ENCODE measurements at regions not wholly inside any gene's neighbourhood (a gene's known extent, or its start where the extent isn't known, plus 50 kb on each side); places are given as distances from the start of the nearest gene placed in this dataset.

DNA sequence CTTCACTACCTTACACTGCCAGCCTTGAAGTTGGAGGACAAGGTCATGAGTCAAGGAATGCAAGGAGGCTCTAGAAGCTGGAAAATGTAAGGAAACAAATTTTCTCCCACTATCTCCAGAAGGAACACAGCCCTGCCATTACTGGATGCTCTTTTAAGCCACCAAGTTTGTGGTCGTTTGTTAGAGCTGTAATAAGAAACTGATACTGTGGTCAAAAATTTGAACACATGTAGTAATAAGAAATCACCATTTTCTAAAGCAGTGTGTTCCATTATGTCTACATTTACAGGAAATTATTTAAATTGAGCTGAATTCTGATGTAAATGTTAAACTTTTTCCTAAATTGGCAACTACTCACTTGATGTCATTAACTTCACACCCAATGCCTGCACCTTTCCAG is 729.0 kb downstream of the KCNJ3 start:
- no peak overlapping the region for H3K18ac ChIP-seq (ENCODE audit: low read depth in 1 of 2, low read length in 2 of 2)
- H3K9me3 ChIP-seq (ENCODE audit: control insufficient read depth, low read length) = peaks cover under 1% of the 10 kb centered on the region
- no peak overlapping the region for H4K8ac ChIP-seq (ENCODE audit: low read length)
- no peak overlapping the region for H3K4ac ChIP-seq (ENCODE audit: low read depth in 1 of 2, low read length in 2 of 2)
- no peak overlapping the region for H3K4me3 ChIP-seq (ENCODE audit: insufficient read depth in 1 of 2, low read depth in 1 of 2, low read length in 2 of 2)
- H3K4me2 ChIP-seq (ENCODE audit: low read length, poor library complexity, severe bottlenecking) = no peak overlapping the region
- no peaks in the 10 kb centered on the region for H3K27me3 ChIP-seq (ENCODE audit: control insufficient read depth in 1 of 2, insufficient read depth in 1 of 2, low read length in 2 of 2)
- no peaks in the 10 kb centered on the region for H3K36me3 ChIP-seq (ENCODE audit: control insufficient read depth in 1 of 2, insufficient read depth in 2 of 2, low read depth in 1 of 2, low read length in 2 of 2)
- no peak overlapping the region for H3K27ac ChIP-seq (ENCODE audit: low read length, poor library complexity, severe bottlenecking)
- no peak overlapping the region for H2BK120ac ChIP-seq (ENCODE audit: low read depth, low read length)
- no peak overlapping the region for H2BK5ac ChIP-seq (ENCODE audit: low read depth, low read length, poor library complexity, severe bottlenecking)
- H2AFZ ChIP-seq (ENCODE audit: low read depth, low read length) = no peak overlapping the region
- no peaks in the 10 kb centered on the region for H3K79me1 ChIP-seq (replicated peaks; ENCODE audit: low read length, poor library complexity, severe bottlenecking)
- H4K91ac ChIP-seq (ENCODE audit: low read length) = no peak overlapping the region
- WGBS = no CpG with 5 or more reads among the region's 1 CpG
- no peaks in the 10 kb centered on the region for H3K4me1 ChIP-seq (ENCODE audit: control insufficient read depth, insufficient read depth, low read depth, low read length)
- H2BK12ac ChIP-seq (ENCODE audit: low read length in 2 of 2) = no peak overlapping the region
- no peak overlapping the region for H2BK15ac ChIP-seq (ENCODE audit: low read depth, poor library complexity, severe bottlenecking)
- no peak overlapping the region for H3K23ac ChIP-seq (ENCODE audit: low read length in 2 of 2)
- H3K14ac ChIP-seq (ENCODE audit: low read length in 2 of 2) = no peak overlapping the region
- H3K9ac ChIP-seq (ENCODE audit: low read length) = no peak overlapping the region
- H2AK5ac ChIP-seq (ENCODE audit: low read length, severe bottlenecking) = no peak overlapping the region
- no peak for DNase-seq

DNA sequence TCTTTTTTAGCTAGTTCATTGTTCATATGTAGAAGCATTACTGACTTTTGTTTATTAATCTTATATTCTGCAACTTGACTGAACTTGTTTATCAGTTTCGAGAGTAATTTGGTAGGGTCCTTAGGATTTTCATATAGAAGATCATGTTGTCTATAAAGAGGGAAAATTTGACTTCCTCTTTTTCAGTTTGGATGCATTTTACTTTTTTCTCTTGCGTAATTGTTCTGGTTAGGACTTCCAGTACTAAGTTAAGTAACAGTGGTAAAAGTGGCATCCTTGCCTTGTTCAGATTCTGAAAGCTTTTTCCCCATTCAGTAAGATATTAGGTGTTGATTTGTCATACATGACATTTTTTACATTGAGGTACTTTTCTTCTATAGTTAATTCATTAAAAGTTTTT is 726.0 kb downstream of the KCNJ3 start:
- Histone ChIP-seq H3K23ac (ENCODE audit: low read length in 2 of 2) (no peak overlapping the region), H3K4ac (ENCODE audit: low read depth in 1 of 2, low read length in 2 of 2) (no peak overlapping the region), H3K27ac (ENCODE audit: low read length, poor library complexity, severe bottlenecking) (no peak overlapping the region), H2AK5ac (ENCODE audit: low read length, severe bottlenecking) (no peak overlapping the region), H2BK15ac (ENCODE audit: low read depth, poor library complexity, severe bottlenecking) (no peak overlapping the region), H3K14ac (ENCODE audit: low read length in 2 of 2) (no peak overlapping the region), H4K91ac (ENCODE audit: low read length) (no peak overlapping the region), H3K18ac (ENCODE audit: low read depth in 1 of 2, low read length in 2 of 2) (no peak overlapping the region), H2BK5ac (ENCODE audit: low read depth, low read length, poor library complexity, severe bottlenecking) (no peak overlapping the region), H3K9me3 (ENCODE audit: control insufficient read depth, low read length) (no peaks in the 10 kb centered on the region), H4K8ac (ENCODE audit: low read length) (no peak overlapping the region), H3K4me1 (ENCODE audit: control insufficient read depth, insufficient read depth, low read depth, low read length) (no peaks in the 10 kb centered on the region), H3K79me1 (replicated peaks; ENCODE audit: low read length, poor library complexity, severe bottlenecking) (no peaks in the 10 kb centered on the region), H3K4me3 (ENCODE audit: insufficient read depth in 1 of 2, low read depth in 1 of 2, low read length in 2 of 2) (no peak overlapping the region), H2BK120ac (ENCODE audit: low read depth, low read length) (no peak overlapping the region), H3K4me2 (ENCODE audit: low read length, poor library complexity, severe bottlenecking) (no peak overlapping the region), H3K36me3 (ENCODE audit: control insufficient read depth in 1 of 2, insufficient read depth in 2 of 2, low read depth in 1 of 2, low read length in 2 of 2) (no peaks in the 10 kb centered on the region), H2AFZ (ENCODE audit: low read depth, low read length) (no peak overlapping the region), H3K9ac (ENCODE audit: low read length) (no peak overlapping the region), H2BK12ac (ENCODE audit: low read length in 2 of 2) (no peak overlapping the region), H3K27me3 (ENCODE audit: control insufficient read depth in 1 of 2, insufficient read depth in 1 of 2, low read length in 2 of 2) (no peaks in the 10 kb centered on the region)
- WGBS = 51% methylated on average over 2 of the region's 2 CpGs
- no peak for DNase-seq

DNA sequence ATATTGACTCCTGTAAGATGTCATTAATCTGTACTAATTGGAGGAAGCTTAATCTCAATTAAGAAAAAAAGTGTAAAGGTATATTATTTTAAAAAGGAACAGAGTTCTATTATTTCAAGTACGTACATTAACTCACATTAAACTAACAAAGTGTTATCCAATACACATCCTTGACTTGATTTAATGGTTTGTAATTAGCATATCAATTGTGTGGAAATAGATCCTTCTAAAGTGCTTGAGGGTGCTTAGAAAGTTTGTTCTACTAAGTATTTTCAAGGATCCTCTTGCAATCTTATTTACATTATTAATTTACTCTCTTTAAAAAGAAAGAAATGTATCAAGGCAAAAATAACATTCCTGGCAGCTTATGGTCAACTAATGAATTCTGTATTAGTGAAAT is 720.3 kb downstream of the KCNJ3 start:
- Histone ChIP-seq H2BK15ac (ENCODE audit: low read depth, poor library complexity, severe bottlenecking) (no peak overlapping the region), H2AFZ (ENCODE audit: low read depth, low read length) (no peak overlapping the region), H3K27ac (ENCODE audit: low read length, poor library complexity, severe bottlenecking) (no peak overlapping the region), H2BK120ac (ENCODE audit: low read depth, low read length) (no peak overlapping the region), H4K8ac (ENCODE audit: low read length) (no peak overlapping the region), H3K4me1 (ENCODE audit: control insufficient read depth, insufficient read depth, low read depth, low read length) (no peaks in the 10 kb centered on the region), H3K4me2 (ENCODE audit: low read length, poor library complexity, severe bottlenecking) (no peak overlapping the region), H3K4ac (ENCODE audit: low read depth in 1 of 2, low read length in 2 of 2) (no peak overlapping the region), H2AK5ac (ENCODE audit: low read length, severe bottlenecking) (no peak overlapping the region), H3K4me3 (ENCODE audit: insufficient read depth in 1 of 2, low read depth in 1 of 2, low read length in 2 of 2) (no peak overlapping the region), H4K91ac (ENCODE audit: low read length) (no peak overlapping the region), H3K14ac (ENCODE audit: low read length in 2 of 2) (no peak overlapping the region), H3K9me3 (ENCODE audit: control insufficient read depth, low read length) (peaks cover 10% of the 10 kb centered on the region), H3K23ac (ENCODE audit: low read length in 2 of 2) (no peak overlapping the region), H2BK12ac (ENCODE audit: low read length in 2 of 2) (no peak overlapping the region), H3K18ac (ENCODE audit: low read depth in 1 of 2, low read length in 2 of 2) (no peak overlapping the region), H3K27me3 (ENCODE audit: control insufficient read depth in 1 of 2, insufficient read depth in 1 of 2, low read length in 2 of 2) (no peaks in the 10 kb centered on the region), H3K79me1 (replicated peaks; ENCODE audit: low read length, poor library complexity, severe bottlenecking) (no peaks in the 10 kb centered on the region), H3K36me3 (ENCODE audit: control insufficient read depth in 1 of 2, insufficient read depth in 2 of 2, low read depth in 1 of 2, low read length in 2 of 2) (no peaks in the 10 kb centered on the region), H3K9ac (ENCODE audit: low read length) (no peak overlapping the region), H2BK5ac (ENCODE audit: low read depth, low read length, poor library complexity, severe bottlenecking) (no peak overlapping the region)
- no CpG with 5 or more reads among the region's 1 CpG for WGBS
- no peak for DNase-seq

DNA sequence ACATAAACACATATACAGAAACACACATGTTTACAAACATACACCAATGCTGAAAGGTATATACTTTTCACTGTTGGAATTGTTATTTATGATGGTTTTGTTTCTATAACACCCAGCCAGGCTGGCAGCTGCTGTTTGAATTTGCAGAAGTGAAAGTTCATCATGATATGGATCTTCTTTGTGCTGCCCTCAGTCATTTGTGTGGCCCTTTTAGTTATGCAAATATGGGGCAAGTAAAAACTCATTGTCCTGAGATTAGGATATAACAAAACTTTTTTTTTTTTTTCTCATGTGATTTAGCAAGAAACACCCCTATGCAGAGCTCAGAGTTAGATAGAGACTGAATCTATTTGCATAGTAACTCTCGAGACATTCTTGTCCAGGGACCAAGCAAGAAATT is 714.1 kb downstream of the KCNJ3 start:
- no peak overlapping the region for H2BK5ac ChIP-seq (ENCODE audit: low read depth, low read length, poor library complexity, severe bottlenecking)
- no peak overlapping the region for H2BK12ac ChIP-seq (ENCODE audit: low read length in 2 of 2)
- H3K4me2 ChIP-seq (ENCODE audit: low read length, poor library complexity, severe bottlenecking) = no peak overlapping the region
- no peak for DNase-seq
- H2BK15ac ChIP-seq (ENCODE audit: low read depth, poor library complexity, severe bottlenecking) = no peak overlapping the region
- no peak overlapping the region for H2AFZ ChIP-seq (ENCODE audit: low read depth, low read length)
- no peaks in the 10 kb centered on the region for H3K4me1 ChIP-seq (ENCODE audit: control insufficient read depth, insufficient read depth, low read depth, low read length)
- no peak overlapping the region for H4K91ac ChIP-seq (ENCODE audit: low read length)
- H3K14ac ChIP-seq (ENCODE audit: low read length in 2 of 2) = no peak overlapping the region
- H3K9ac ChIP-seq (ENCODE audit: low read length) = no peak overlapping the region
- WGBS = no CpG with 5 or more reads among the region's 1 CpG
- no peak overlapping the region for H2BK120ac ChIP-seq (ENCODE audit: low read depth, low read length)
- no peak overlapping the region for H3K27ac ChIP-seq (ENCODE audit: low read length, poor library complexity, severe bottlenecking)
- H3K18ac ChIP-seq (ENCODE audit: low read depth in 1 of 2, low read length in 2 of 2) = no peak overlapping the region
- no peaks in the 10 kb centered on the region for H3K27me3 ChIP-seq (ENCODE audit: control insufficient read depth in 1 of 2, insufficient read depth in 1 of 2, low read length in 2 of 2)
- no peak overlapping the region for H2AK5ac ChIP-seq (ENCODE audit: low read length, severe bottlenecking)
- H3K9me3 ChIP-seq (ENCODE audit: control insufficient read depth, low read length) = peaks cover 13% of the 10 kb centered on the region
- no peak overlapping the region for H4K8ac ChIP-seq (ENCODE audit: low read length)
- no peak overlapping the region for H3K23ac ChIP-seq (ENCODE audit: low read length in 2 of 2)
- no peaks in the 10 kb centered on the region for H3K79me1 ChIP-seq (replicated peaks; ENCODE audit: low read length, poor library complexity, severe bottlenecking)
- H3K4ac ChIP-seq (ENCODE audit: low read depth in 1 of 2, low read length in 2 of 2) = no peak overlapping the region
- H3K4me3 ChIP-seq (ENCODE audit: insufficient read depth in 1 of 2, low read depth in 1 of 2, low read length in 2 of 2) = no peak overlapping the region
- H3K36me3 ChIP-seq (ENCODE audit: control insufficient read depth in 1 of 2, insufficient read depth in 2 of 2, low read depth in 1 of 2, low read length in 2 of 2) = no peaks in the 10 kb centered on the region
